COLO829 (cell line): ENCODE measurements at regions not wholly inside any gene's neighbourhood (a gene's known extent, or its start where the extent isn't known, plus 50 kb on each side); places are given as distances from the start of the nearest gene placed in this dataset.

Experiments
- DNase-seq: peaks from one replicate; pipeline ENCODE4 v3.0.0; 2012; ENCODE audit warnings: low spot score

DNA sequence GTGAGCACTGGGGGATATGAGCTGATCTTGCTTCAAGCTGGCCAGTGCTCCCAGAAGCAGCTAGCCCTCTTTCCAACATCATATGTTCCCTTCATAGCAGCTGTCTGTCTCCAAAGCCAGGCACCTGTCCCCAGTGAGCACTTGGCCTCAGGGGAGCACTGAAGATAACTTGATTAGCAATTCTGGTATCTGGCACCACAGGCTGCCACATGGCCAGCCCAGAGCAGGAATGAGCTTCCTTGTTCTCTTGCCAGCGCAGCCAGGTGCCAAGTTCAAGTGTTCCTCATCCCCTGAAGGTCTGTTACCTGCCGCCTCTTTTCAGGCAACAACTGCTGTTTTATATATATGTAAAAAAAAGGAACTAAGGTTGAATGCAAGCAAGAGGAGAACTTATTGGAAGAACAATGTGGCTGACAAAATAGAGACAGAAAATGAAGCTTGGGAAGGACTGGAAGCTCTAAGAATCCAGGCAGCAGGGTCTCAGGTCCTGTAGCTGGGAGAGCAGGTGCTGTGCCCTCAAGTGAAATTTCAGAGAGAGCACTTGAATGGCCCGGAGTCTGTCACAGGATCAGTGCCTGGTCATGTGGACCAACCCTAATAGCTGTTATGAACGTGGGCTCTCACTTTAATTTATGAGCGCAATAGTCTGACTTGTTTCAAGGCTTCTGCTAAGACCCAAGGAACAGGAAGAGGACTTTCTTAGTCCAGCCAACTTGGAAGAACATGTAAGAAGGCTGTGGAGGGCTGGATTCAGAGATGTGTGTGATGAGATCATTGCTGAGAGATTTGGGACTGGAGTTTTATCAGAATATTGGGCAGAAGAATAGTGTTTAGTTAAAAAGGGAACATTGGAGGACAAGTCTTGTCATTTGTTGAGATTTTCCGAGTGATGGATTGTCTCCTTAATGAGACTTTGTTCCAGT, 267.2 kb downstream of the GLRX3 start:
- DNase-seq, result no peak

GRCh38 chr10:130404476-130405055, 268.4 kb downstream of the GLRX3 start:
- no peak for DNase-seq

DNA sequence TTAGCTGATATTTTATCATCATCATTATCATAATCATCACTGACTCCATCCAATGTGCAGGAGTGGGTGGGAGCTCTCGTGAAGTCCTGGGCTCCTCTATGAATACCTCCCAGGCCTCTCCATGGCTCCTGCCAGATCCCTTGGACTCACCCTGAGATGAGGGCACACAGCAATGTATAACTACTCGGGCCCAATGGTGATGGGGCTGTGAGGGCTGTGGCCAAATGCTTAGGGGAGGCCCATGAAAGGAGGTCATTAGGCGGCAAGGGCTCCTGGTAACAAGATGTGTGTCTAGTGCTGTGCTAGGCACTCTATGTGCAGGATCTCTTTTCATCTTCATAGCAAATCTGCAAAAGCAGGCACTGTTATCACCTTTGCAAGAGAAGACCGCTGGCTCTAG, 270.9 kb downstream of the GLRX3 start:
- DNase-seq, result no peak

GRCh38 chr10:130409331-130409730, 273.1 kb downstream of the GLRX3 start:
- DNase-seq, result no peak

DNA sequence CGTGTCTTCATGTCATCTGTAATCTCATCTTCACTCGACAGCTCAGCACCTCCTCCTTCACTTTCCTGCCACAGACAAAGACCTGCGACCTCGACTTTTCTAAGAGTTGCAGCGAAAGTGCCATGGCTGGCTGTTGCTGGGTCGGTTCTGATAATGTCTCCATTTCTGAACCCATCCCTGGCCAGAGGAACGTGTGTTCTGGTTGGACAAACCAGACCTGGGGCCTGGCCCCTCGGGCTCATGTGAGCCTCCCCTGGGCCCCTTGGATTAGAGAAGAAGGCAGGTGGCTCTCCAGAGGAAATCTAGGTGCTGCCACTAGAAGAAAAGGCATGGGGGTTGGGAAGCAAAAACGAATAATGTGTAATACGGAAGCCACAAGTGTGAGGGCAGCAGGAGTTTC, 273.7 kb downstream of the GLRX3 start:
- no peak for DNase-seq

GRCh38 chr10:130411496-130412085, 275.4 kb downstream of the GLRX3 start:
- no peak for DNase-seq

DNA sequence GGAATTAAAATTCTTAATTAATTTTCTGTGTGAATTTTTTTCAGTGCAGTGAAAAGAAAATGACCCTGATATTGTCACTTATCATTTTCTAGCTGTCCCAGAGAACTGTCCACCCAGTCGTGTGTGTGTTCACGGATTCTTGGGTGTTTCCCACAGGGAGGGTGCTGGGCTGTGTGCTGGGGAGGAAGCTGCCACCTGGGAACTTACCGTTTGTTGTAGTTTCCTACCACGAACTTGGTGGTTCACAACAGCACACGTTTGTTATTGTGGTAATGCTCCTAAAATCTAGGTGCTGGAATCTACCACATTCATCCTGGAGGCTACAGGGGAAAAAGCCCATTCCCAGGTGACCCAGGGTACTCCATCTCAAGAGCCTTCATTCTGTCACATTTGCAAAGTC, 276.1 kb downstream of the GLRX3 start:
- no peak for DNase-seq

DNA sequence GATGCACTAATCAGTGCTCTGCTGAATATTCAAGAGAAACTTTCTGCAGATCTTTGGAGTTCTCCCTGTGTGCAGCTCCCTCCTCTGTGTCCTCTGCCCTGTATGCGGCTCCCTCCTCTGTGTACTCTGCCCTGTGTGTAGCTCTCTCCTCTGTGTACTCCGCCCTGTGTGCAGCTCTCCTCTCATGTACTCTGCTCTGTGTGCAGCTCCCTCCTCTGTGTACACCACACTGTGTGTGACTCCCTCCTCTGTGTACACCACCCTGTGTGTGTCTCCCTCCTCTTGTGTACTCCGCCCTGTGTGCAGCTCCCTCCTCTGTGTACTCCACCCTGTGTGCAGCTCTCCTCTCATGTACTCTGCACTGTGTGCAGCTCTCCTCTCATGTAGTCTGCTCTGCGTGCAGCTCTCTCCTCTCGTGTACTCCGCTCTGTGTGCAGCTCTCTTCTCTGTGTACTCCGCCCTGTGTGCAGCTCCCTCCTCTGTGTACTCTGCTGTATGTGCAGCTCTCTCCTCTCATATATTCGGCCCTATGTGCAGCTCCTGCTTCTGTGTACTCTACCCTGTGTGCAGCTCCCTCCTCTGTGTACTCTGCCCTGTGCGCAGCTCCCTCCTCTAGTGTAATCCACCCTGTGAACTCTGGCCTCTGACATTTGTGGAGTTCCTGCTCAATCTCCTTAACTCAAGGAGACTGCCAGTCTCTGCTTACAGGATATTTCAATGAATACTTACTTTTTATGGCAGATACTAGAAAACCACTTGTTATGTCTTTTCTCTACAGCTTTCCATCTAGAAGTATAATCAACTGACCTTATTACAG, 280.4 kb downstream of the GLRX3 start:
- no peak for DNase-seq

GRCh38 chr10:130418731-130419130, 282.5 kb downstream of the GLRX3 start:
- no peak for DNase-seq

GRCh38 chr10:130421909-130422308, 285.7 kb downstream of the GLRX3 start:
- no peak for DNase-seq

- no peak for DNase-seq
These were observed 286.5 kb downstream of the GLRX3 start for GRCh38 chr10:130422366-130423324.

DNA sequence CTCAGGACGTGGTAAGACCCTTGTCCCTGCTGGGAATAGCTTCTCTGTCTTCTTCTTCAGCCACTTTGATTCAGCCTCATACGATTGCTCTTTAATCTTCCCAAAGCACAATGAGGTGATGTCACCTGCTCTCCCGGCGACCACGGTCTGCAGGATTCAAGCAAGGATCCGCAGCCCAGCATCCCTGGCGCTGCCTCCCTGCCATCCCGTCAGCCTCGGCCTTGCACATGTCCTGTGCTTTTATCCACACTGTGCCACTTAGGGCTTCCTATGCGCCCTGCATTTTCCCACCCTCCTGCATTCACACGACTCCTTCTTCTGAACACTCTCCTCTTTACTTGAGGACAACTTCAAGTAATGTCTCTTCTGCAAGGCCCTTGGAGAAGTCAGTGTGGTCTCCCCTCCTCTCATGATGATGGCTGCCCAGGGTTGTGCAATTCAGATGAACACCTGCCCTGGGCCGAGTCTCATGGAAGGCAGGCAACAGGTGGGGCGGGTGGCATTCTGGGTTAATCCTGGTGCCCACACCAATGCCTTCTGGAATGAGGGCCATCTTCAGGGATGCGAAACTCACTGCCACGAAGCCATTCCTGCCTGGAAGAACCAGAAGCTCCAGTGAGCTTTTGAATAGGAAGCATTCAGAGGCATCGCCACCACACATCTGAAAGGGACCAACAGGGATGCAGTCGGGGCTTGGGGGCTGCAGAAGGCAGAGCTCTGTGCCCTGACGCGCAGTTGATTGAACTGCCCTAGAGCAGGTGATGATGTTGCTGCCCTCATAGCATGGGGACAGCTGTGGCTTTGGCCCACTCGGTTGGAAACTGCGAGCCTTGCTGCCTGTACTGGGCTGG, 287.5 kb downstream of the GLRX3 start:
- DNase-seq, result no peak

GRCh38 chr10:130424418-130424817, 288.2 kb downstream of the GLRX3 start:
- no peak for DNase-seq

GRCh38 chr10:130425169-130425568, 289.0 kb downstream of the GLRX3 start:
- DNase-seq, result no peak

DNA sequence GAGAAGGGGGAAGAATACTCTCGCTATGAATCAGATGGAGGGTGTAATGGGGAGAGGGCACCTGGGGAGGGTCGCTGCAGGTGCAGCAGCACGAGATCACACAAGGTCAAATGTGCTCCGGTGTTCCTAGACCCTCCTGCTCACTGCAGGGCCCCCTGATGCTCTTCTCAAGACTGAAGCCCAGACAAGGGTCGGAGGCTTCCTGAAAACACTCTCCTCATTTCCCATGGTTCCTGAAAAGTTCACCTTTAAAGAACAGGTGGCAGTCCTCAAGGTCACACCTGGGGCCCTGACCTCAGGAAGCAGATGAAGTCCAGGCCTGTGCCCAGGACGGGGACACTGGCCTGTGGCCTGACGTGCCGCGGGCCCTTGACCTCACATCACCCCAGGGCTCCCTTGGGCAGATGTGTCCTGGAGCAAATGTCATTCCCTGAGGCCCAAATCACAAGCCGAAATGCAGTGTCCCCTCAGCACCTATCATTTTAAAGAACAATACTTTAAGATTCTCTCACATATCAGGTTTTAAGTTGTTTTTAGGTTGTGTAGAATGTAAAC, 289.8 kb downstream of the GLRX3 start:
- no peak for DNase-seq

- no peak for DNase-seq
These were observed 291.1 kb downstream of the GLRX3 start for GRCh38 chr10:130427216-130427722.

- DNase-seq, result no peak
These were observed 292.7 kb downstream of the GLRX3 start for GRCh38 chr10:130428936-130429335.

GRCh38 chr10:130429809-130430208, 293.6 kb downstream of the GLRX3 start:
- no peak for DNase-seq

- no peak for DNase-seq
These were observed 294.1 kb downstream of the GLRX3 start for GRCh38 chr10:130430291-130430690.
